ENCODE measurements at regions not wholly inside any gene's neighbourhood (a gene's known extent, or its start where the extent isn't known, plus 50 kb on each side); places are given as distances from the start of the nearest gene placed in this dataset.

- Mint-ChIP-seq H3K4me3 (no peak overlapping the region), H3K27ac (no peak overlapping the region), H3K4me1 (no peaks in the 10 kb centered on the region), H3K36me3 (ENCODE audit: low read depth) (no peaks in the 10 kb centered on the region), H3K27me3 (no peaks in the 10 kb centered on the region), H3K9me3 (ENCODE audit: low read depth) (no peaks in the 10 kb centered on the region)
- ChIA-PET CTCF (interaction anchor here (0.9 to 2.0 kb wide), 4 partner anchors 10 to 1706 kb away, joined by 3 to 9 read pairs (median 5); no protein-coding TSS in a partner anchor), POLR2A (no interaction called here)
- ATAC-seq (no peak), DNase-seq (no peak)
- intact Hi-C loops (cut with DNase I, micrococcal nuclease), result no loop called here
Measured at GRCh38 chr14:100399052-100399849, 76.1 kb downstream of the SLC25A47 start.

- intact Hi-C loops (cut with DNase I, micrococcal nuclease), result no loop called here
- CTCF ChIA-PET, result interaction anchor here (0.9 to 2.0 kb wide), 2 partner anchors 14 to 1706 kb away, joined by 3 to 9 read pairs; no protein-coding TSS in a partner anchor
- DNase-seq (no peak), ATAC-seq (no peak)
- no peaks in the 10 kb centered on the region for H3K36me3 Mint-ChIP-seq (ENCODE audit: low read depth)
- H3K27me3 Mint-ChIP-seq, result no peaks in the 10 kb centered on the region
- H3K9me3 Mint-ChIP-seq (ENCODE audit: low read depth), result no peaks in the 10 kb centered on the region
- POLR2A ChIA-PET, result no interaction called here
- no peak overlapping the region for H3K27ac Mint-ChIP-seq
- peaks cover 5% of the 10 kb centered on the region for H3K4me1 Mint-ChIP-seq
- H3K4me3 Mint-ChIP-seq, result no peak overlapping the region
Measured at GRCh38 chr14:100400115-100400514, 77.0 kb downstream of the SLC25A47 start.

GRCh38 chr14:100401031-100401692, 78.0 kb downstream of the SLC25A47 start:
- peaks cover 13% of the 10 kb centered on the region for H3K4me1 Mint-ChIP-seq
- no peak overlapping the region for H3K27ac Mint-ChIP-seq
- no peaks in the 10 kb centered on the region for H3K36me3 Mint-ChIP-seq (ENCODE audit: low read depth)
- no peaks in the 10 kb centered on the region for H3K9me3 Mint-ChIP-seq (ENCODE audit: low read depth)
- no peak overlapping the region for H3K4me3 Mint-ChIP-seq
- DNase-seq (no peak), ATAC-seq (no peak)
- H3K27me3 Mint-ChIP-seq, result no peaks in the 10 kb centered on the region
- CTCF ChIA-PET, result no interaction called here
- intact Hi-C loops (cut with DNase I, micrococcal nuclease), result no loop called here
- POLR2A ChIA-PET, result no interaction called here

GRCh38 chr14:100401792-100402191, 78.7 kb downstream of the SLC25A47 start:
- DNase-seq (no peak), ATAC-seq (no peak)
- no peaks in the 10 kb centered on the region for H3K9me3 Mint-ChIP-seq (ENCODE audit: low read depth)
- H3K4me3 Mint-ChIP-seq, result no peak overlapping the region
- H3K27ac Mint-ChIP-seq, result no peak overlapping the region
- ChIA-PET POLR2A (interaction anchor here (0.7 kb wide), 1 partner anchor 13 kb away, joined by 3 read pairs; no protein-coding TSS in a partner anchor), CTCF (interaction anchor here (0.6 to 1.0 kb wide), 2 partner anchors 18 to 64 kb away, joined by 3 read pairs; no protein-coding TSS in a partner anchor)
- H3K36me3 Mint-ChIP-seq (ENCODE audit: low read depth), result no peaks in the 10 kb centered on the region
- H3K4me1 Mint-ChIP-seq, result peaks cover 19% of the 10 kb centered on the region
- intact Hi-C loops (cut with DNase I, micrococcal nuclease), result no loop called here
- H3K27me3 Mint-ChIP-seq, result no peaks in the 10 kb centered on the region

GRCh38 chr14:100402631-100403030, 79.5 kb downstream of the SLC25A47 start:
- no peak overlapping the region for H3K4me3 Mint-ChIP-seq
- ATAC-seq, result no peak
- peaks cover 26% of the 10 kb centered on the region for H3K4me1 Mint-ChIP-seq
- H3K36me3 Mint-ChIP-seq (ENCODE audit: low read depth), result no peaks in the 10 kb centered on the region
- no peaks in the 10 kb centered on the region for H3K27me3 Mint-ChIP-seq
- POLR2A ChIA-PET, result no interaction called here
- no peak for DNase-seq
- no peak overlapping the region for H3K27ac Mint-ChIP-seq
- CTCF ChIA-PET, result interaction anchor here (0.5 to 1.0 kb wide), 3 partner anchors 18 to 176 kb away, joined by 3 read pairs; no protein-coding TSS in a partner anchor
- no peaks in the 10 kb centered on the region for H3K9me3 Mint-ChIP-seq (ENCODE audit: low read depth)
- intact Hi-C loops (cut with DNase I, micrococcal nuclease), result no loop called here

- H3K4me1 Mint-ChIP-seq, result peaks cover 30% of the 10 kb centered on the region
- H3K27me3 Mint-ChIP-seq, result no peaks in the 10 kb centered on the region
- intact Hi-C loops (cut with DNase I, micrococcal nuclease), result no loop called here
- H3K36me3 Mint-ChIP-seq (ENCODE audit: low read depth), result no peaks in the 10 kb centered on the region
- ATAC-seq, result no peak
- H3K9me3 Mint-ChIP-seq (ENCODE audit: low read depth), result no peaks in the 10 kb centered on the region
- ChIA-PET CTCF (interaction anchor here (0.6 kb wide), 1 partner anchor 18 kb away, joined by 3 read pairs; no protein-coding TSS in a partner anchor), POLR2A (no interaction called here)
- H3K4me3 Mint-ChIP-seq, result no peak overlapping the region
- H3K27ac Mint-ChIP-seq, result no peak overlapping the region
- no peak for DNase-seq
Measured at GRCh38 chr14:100403105-100403504, 80.0 kb downstream of the SLC25A47 start.

GRCh38 chr14:100403802-100404365, 80.7 kb downstream of the SLC25A47 start:
- Mint-ChIP-seq H3K4me1 (peaks cover 34% of the 10 kb centered on the region), H3K27ac (no peak overlapping the region), H3K27me3 (no peaks in the 10 kb centered on the region), H3K36me3 (ENCODE audit: low read depth) (no peaks in the 10 kb centered on the region), H3K9me3 (ENCODE audit: low read depth) (no peaks in the 10 kb centered on the region), H3K4me3 (no peak overlapping the region)
- ATAC-seq (no peak), DNase-seq (no peak)
- POLR2A ChIA-PET, result interaction anchor here (0.5 kb wide), 1 partner anchor 212 kb away, joined by 3 read pairs; no protein-coding TSS in a partner anchor
- intact Hi-C loops (cut with DNase I, micrococcal nuclease), result no loop called here
- CTCF ChIA-PET, result no interaction called here

GRCh38 chr14:100404419-100404818, 81.3 kb downstream of the SLC25A47 start:
- no peak overlapping the region for H3K27ac Mint-ChIP-seq
- POLR2A ChIA-PET, result interaction anchor here (0.5 kb wide), 1 partner anchor 211 kb away, joined by 3 read pairs; no protein-coding TSS in a partner anchor
- DNase-seq, result no peak

GRCh38 chr14:100405760-100406455, 82.8 kb downstream of the SLC25A47 start:
- Mint-ChIP-seq H3K36me3 (ENCODE audit: low read depth) (no peaks in the 10 kb centered on the region), H3K27ac (peak overlapping the region; percentile 56), H3K4me1 (peaks cover 34% of the 10 kb centered on the region), H3K4me3 (no peak overlapping the region), H3K9me3 (ENCODE audit: low read depth) (no peaks in the 10 kb centered on the region), H3K27me3 (no peaks in the 10 kb centered on the region)
- DNase-seq (no peak), ATAC-seq (no peak)
- intact Hi-C loops (cut with DNase I, micrococcal nuclease), result no loop called here
- CTCF ChIA-PET, result interaction anchor here (1.1 to 1.2 kb wide), 2 partner anchors 19 to 22 kb away, joined by 3 to 4 read pairs; no protein-coding TSS in a partner anchor
- POLR2A ChIA-PET, result no interaction called here

More at GRCh38 chr14:100404419-100404818, 81.3 kb downstream of the SLC25A47 start:
- Mint-ChIP-seq H3K4me3 (no peak overlapping the region), H3K36me3 (ENCODE audit: low read depth) (no peaks in the 10 kb centered on the region), H3K27me3 (no peaks in the 10 kb centered on the region), H3K9me3 (ENCODE audit: low read depth) (no peaks in the 10 kb centered on the region), H3K4me1 (peaks cover 34% of the 10 kb centered on the region)
- ATAC-seq, result no peak
- intact Hi-C loops (cut with DNase I, micrococcal nuclease), result no loop called here
- CTCF ChIA-PET, result no interaction called here

- ATAC-seq, result peak; percentile 99
- H3K27ac Mint-ChIP-seq, result peak overlapping the region; percentile 56
- POLR2A ChIA-PET, result no interaction called here
- peaks cover 34% of the 10 kb centered on the region for H3K4me1 Mint-ChIP-seq
- H3K4me3 Mint-ChIP-seq, result peak overlapping the region; percentile 21
- no peaks in the 10 kb centered on the region for H3K27me3 Mint-ChIP-seq
- H3K9me3 Mint-ChIP-seq (ENCODE audit: low read depth), result no peaks in the 10 kb centered on the region
- no peaks in the 10 kb centered on the region for H3K36me3 Mint-ChIP-seq (ENCODE audit: low read depth)
- DNase-seq, result peak; percentile 69
- CTCF ChIA-PET, result interaction anchor here (1.2 kb wide), 1 partner anchor 22 kb away, joined by 4 read pairs; no protein-coding TSS in a partner anchor
- intact Hi-C loops (cut with DNase I, micrococcal nuclease), result no loop called here
Measured at GRCh38 chr14:100406505-100407131, 83.5 kb downstream of the SLC25A47 start.
